ENCODE measurements at regions not wholly inside any gene's neighbourhood (a gene's known extent, or its start where the extent isn't known, plus 50 kb on each side); places are given as distances from the start of the nearest gene placed in this dataset.

GRCh38 chr1:221805121-221805520 is 63.2 kb upstream of the DUSP10 start:
- no peak overlapping the region for H3K4me3 ChIP-seq (ENCODE audit: low read depth, low read length)
- DNase-seq (ENCODE audit: low read depth): no peak

GRCh38 chr1:221804303-221804702 is 62.4 kb upstream of the DUSP10 start:
- no peak for DNase-seq (ENCODE audit: low read depth)
- H3K4me3 ChIP-seq (ENCODE audit: low read depth, low read length): no peak overlapping the region

GRCh38 chr1:221801773-221802516 is 60.1 kb upstream of the DUSP10 start:
- no peak for DNase-seq (ENCODE audit: low read depth)

GRCh38 chr1:221801251-221801661 is 59.4 kb upstream of the DUSP10 start:
- no peak for DNase-seq (ENCODE audit: low read depth)
- H3K4me3 ChIP-seq (ENCODE audit: low read depth, low read length): no peak overlapping the region

More at GRCh38 chr1:221801773-221802516, 60.1 kb upstream of the DUSP10 start:
- no peak overlapping the region for H3K4me3 ChIP-seq (ENCODE audit: low read depth, low read length)

GRCh38 chr1:221800831-221801230 is 58.9 kb upstream of the DUSP10 start:
- H3K4me3 ChIP-seq (ENCODE audit: low read depth, low read length): no peak overlapping the region
- DNase-seq (ENCODE audit: low read depth): no peak

GRCh38 chr1:221797506-221797905 is 55.6 kb upstream of the DUSP10 start:
- no peak overlapping the region for H3K4me3 ChIP-seq (ENCODE audit: low read depth, low read length)
- DNase-seq (ENCODE audit: low read depth): no peak

GRCh38 chr1:221796700-221797099 is 54.8 kb upstream of the DUSP10 start:
- no peak for DNase-seq (ENCODE audit: low read depth)
- H3K4me3 ChIP-seq (ENCODE audit: low read depth, low read length): no peak overlapping the region

- no peak for DNase-seq (ENCODE audit: low read depth)
- H3K4me3 ChIP-seq (ENCODE audit: low read depth, low read length): no peak overlapping the region
Observed at GRCh38 chr1:221795380-221795779, 53.5 kb upstream of the DUSP10 start.

- no peak overlapping the region for H3K4me3 ChIP-seq (ENCODE audit: low read depth, low read length)
- no peak for DNase-seq (ENCODE audit: low read depth)
Observed at GRCh38 chr1:221794935-221795334, 53.0 kb upstream of the DUSP10 start.

- no peak overlapping the region for H3K4me3 ChIP-seq (ENCODE audit: low read depth, low read length)
- DNase-seq (ENCODE audit: low read depth): no peak
Observed at GRCh38 chr1:221794079-221794670, 52.3 kb upstream of the DUSP10 start.

GRCh38 chr1:221793439-221794078 is 51.7 kb upstream of the DUSP10 start:
- no peak overlapping the region for H3K4me3 ChIP-seq (ENCODE audit: low read depth, low read length)
- no peak for DNase-seq (ENCODE audit: low read depth)

GRCh38 chr1:221791846-221792245 is 50.0 kb upstream of the DUSP10 start:
- DNase-seq (ENCODE audit: low read depth): no peak
- H3K4me3 ChIP-seq (ENCODE audit: low read depth, low read length): no peak overlapping the region
